ENCODE measurements at regions not wholly inside any gene's neighbourhood (a gene's known extent, or its start where the extent isn't known, plus 50 kb on each side); places are given as distances from the start of the nearest gene placed in this dataset.

DNA sequence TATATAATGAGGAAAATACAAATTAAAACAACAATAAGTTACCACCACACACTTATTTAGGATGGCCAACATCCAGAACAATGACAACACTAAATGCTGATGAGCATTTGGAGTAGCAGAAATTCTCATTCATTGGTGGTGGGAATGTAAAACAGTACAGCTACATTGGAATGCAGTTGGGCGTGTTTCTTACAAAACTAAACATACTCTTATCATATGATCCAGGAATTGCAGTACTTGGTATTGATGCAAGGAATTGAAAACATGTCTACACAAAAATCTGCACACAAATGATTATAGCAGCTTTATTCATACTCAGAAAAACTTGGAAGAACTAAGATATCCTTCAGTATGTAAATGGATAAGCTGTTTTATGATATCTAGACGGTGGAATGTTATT is 594.2 kb downstream of the ZBBX start:
- H4K5ac ChIP-seq (ENCODE audit: low read depth, low read length) = no peak overlapping the region
- H2AK5ac ChIP-seq (ENCODE audit: low read depth, low read length) = no peak overlapping the region
- H4K20me1 ChIP-seq (ENCODE audit: insufficient read depth, low read length) = no peaks in the 10 kb centered on the region
- CTCF ChIA-PET = no interaction called here
- H2BK120ac ChIP-seq (ENCODE audit: low read depth, low read length) = no peak overlapping the region
- no peaks in the 10 kb centered on the region for H3K79me1 ChIP-seq (ENCODE audit: low read depth in 1 of 2, low read length in 2 of 2)
- dilution Hi-C loops (cut with HindIII; ENCODE audit: low sequenced_read_pairs, unreplicated experiment) (no loop called here), intact Hi-C loops (cut with micrococcal nuclease) (no loop called here), in situ Hi-C loops (cut with MboI; ENCODE audit: low sequenced_read_pairs) (no loop called here)
- ATAC-seq (ENCODE audit: low read depth) (no peak), DNase-seq (no peak)
- H4K8ac ChIP-seq (ENCODE audit: low read depth in 2 of 2, low read length in 2 of 2) = no peak overlapping the region
- H3K4me1 ChIP-seq (ENCODE audit: control insufficient read depth, insufficient read depth, low read length) = no peaks in the 10 kb centered on the region
- no peak overlapping the region for H2BK5ac ChIP-seq (ENCODE audit: low read depth, low read length, poor library complexity, severe bottlenecking)
- H3K18ac ChIP-seq (ENCODE audit: low read depth, low read length) = no peak overlapping the region
- H3K4ac ChIP-seq (ENCODE audit: low read depth, low read length) = no peak overlapping the region
- H2AFZ ChIP-seq (replicated peaks; ENCODE audit: low read length, poor library complexity) = no peak overlapping the region
- TF ChIP-seq NFE2L2 (IDR thresholded peaks at IDR 0.05; ENCODE audit: low read depth, low read length) (no peak), CHD1 (IDR thresholded peaks at IDR 0.05; ENCODE audit: low read depth, low read length) (no peak), MXI1 (IDR thresholded peaks at IDR 0.05; ENCODE audit: borderline replicate concordance, low read depth, low read length) (no peak), ELK1 (IDR thresholded peaks at IDR 0.05; ENCODE audit: borderline replicate concordance, low read depth, low read length) (no peak)
- no TSS peak for BruUV-seq (replicated peaks)
- H4K91ac ChIP-seq (ENCODE audit: insufficient read depth, low read depth, low read length) = no peak overlapping the region
- no peak overlapping the region for H2BK20ac ChIP-seq (ENCODE audit: low read depth, low read length)
- H3K9me3 ChIP-seq (ENCODE audit: control insufficient read depth, insufficient read depth, low read length) = peaks cover 7% of the 10 kb centered on the region; the same call in 1 of the 2 replicates
- no peak overlapping the region for H3K56ac ChIP-seq (ENCODE audit: extremely low read depth, insufficient read depth, low read length)
- H3K9ac ChIP-seq (ENCODE audit: low read depth, low read length) = no peak overlapping the region
- H3K36me3 ChIP-seq (ENCODE audit: control insufficient read depth, insufficient read depth, low read length) = no peaks in the 10 kb centered on the region
- H3K27ac ChIP-seq (ENCODE audit: insufficient read depth, low read length) = no peak overlapping the region
- no peak overlapping the region for H3K23ac ChIP-seq (ENCODE audit: low read depth, low read length)
- H2AK9ac ChIP-seq (replicated peaks; ENCODE audit: low read depth, low read length, poor library complexity) = no peak overlapping the region
- H2BK15ac ChIP-seq (ENCODE audit: low read depth, low read length) = no peak overlapping the region
- H3K27me3 ChIP-seq (ENCODE audit: control insufficient read depth, insufficient read depth, low read length) = no peaks in the 10 kb centered on the region
- POLR2A ChIA-PET (ENCODE audit: unreplicated experiment) = no interaction called here
- no peak overlapping the region for H3K14ac ChIP-seq (replicated peaks; ENCODE audit: low read depth, low read length)
- H3K9me1 ChIP-seq (ENCODE audit: insufficient read depth, low read length) = no peaks in the 10 kb centered on the region
- no peak overlapping the region for H3K4me3 ChIP-seq (ENCODE audit: insufficient read depth, low read depth, low read length)
- WGBS, 2 experiments (ENCODE audit: extremely low coverage in 2 of 2, insufficient read length in 1 of 2) = no CpG with 5 or more reads among the region's 2 CpGs
- H3K4me2 ChIP-seq (ENCODE audit: low read depth, low read length) = no peak overlapping the region

Measured in IMR-90 (cell line).